ENCODE measurements at regions not wholly inside any gene's neighbourhood (a gene's known extent, or its start where the extent isn't known, plus 50 kb on each side); places are given as distances from the start of the nearest gene placed in this dataset.

GRCh38 chr2:14231391-14231898 is 401.1 kb upstream of the LRATD1 start:
- H3K4me3 Mint-ChIP-seq (ENCODE audit: low read depth), result no peak overlapping the region
- H3K9me3 Mint-ChIP-seq, result peaks cover 7% of the 10 kb centered on the region
- H3K36me3 Mint-ChIP-seq (ENCODE audit: low read depth), result no peaks in the 10 kb centered on the region
- intact Hi-C loops (cut with micrococcal nuclease), result no loop called here
- no peak overlapping the region for H3K27ac Mint-ChIP-seq
- H3K27me3 Mint-ChIP-seq (ENCODE audit: low read depth), result no peaks in the 10 kb centered on the region
- DNase-seq (ENCODE audit: low spot score), result no peak
- no peaks in the 10 kb centered on the region for H3K4me1 Mint-ChIP-seq (ENCODE audit: low read depth)

- Mint-ChIP-seq H3K36me3 (ENCODE audit: low read depth) (no peaks in the 10 kb centered on the region), H3K9me3 (no peaks in the 10 kb centered on the region), H3K27me3 (ENCODE audit: low read depth) (no peaks in the 10 kb centered on the region), H3K4me3 (ENCODE audit: low read depth) (no peak overlapping the region), H3K27ac (no peak overlapping the region), H3K4me1 (ENCODE audit: low read depth) (no peaks in the 10 kb centered on the region)
- no peak for DNase-seq (ENCODE audit: low spot score)
- intact Hi-C loops (cut with micrococcal nuclease), result no loop called here
Measured at GRCh38 chr2:14232217-14232616, 400.3 kb upstream of the LRATD1 start.

- Mint-ChIP-seq H3K36me3 (ENCODE audit: low read depth) (no peaks in the 10 kb centered on the region), H3K4me1 (ENCODE audit: low read depth) (no peaks in the 10 kb centered on the region), H3K9me3 (no peaks in the 10 kb centered on the region), H3K27ac (no peak overlapping the region), H3K27me3 (ENCODE audit: low read depth) (no peaks in the 10 kb centered on the region), H3K4me3 (ENCODE audit: low read depth) (no peak overlapping the region)
- intact Hi-C loops (cut with micrococcal nuclease), result no loop called here
- DNase-seq (ENCODE audit: low spot score), result no peak
Measured at GRCh38 chr2:14234911-14235310, 397.6 kb upstream of the LRATD1 start.

GRCh38 chr2:14235667-14236066 is 396.9 kb upstream of the LRATD1 start:
- intact Hi-C loops (cut with micrococcal nuclease), result no loop called here
- no peak for DNase-seq (ENCODE audit: low spot score)
- Mint-ChIP-seq H3K27me3 (ENCODE audit: low read depth) (no peaks in the 10 kb centered on the region), H3K4me1 (ENCODE audit: low read depth) (no peaks in the 10 kb centered on the region), H3K27ac (no peak overlapping the region), H3K4me3 (ENCODE audit: low read depth) (no peak overlapping the region), H3K36me3 (ENCODE audit: low read depth) (no peaks in the 10 kb centered on the region), H3K9me3 (no peaks in the 10 kb centered on the region)

- no peak overlapping the region for H3K27ac Mint-ChIP-seq
Measured at GRCh38 chr2:14237902-14238301, 394.6 kb upstream of the LRATD1 start.

GRCh38 chr2:14239605-14240004 is 392.9 kb upstream of the LRATD1 start:
- Mint-ChIP-seq H3K27ac (no peak overlapping the region), H3K36me3 (ENCODE audit: low read depth) (no peaks in the 10 kb centered on the region), H3K9me3 (peaks cover 5% of the 10 kb centered on the region), H3K4me1 (ENCODE audit: low read depth) (no peaks in the 10 kb centered on the region), H3K27me3 (ENCODE audit: low read depth) (no peaks in the 10 kb centered on the region), H3K4me3 (ENCODE audit: low read depth) (no peak overlapping the region)
- DNase-seq (ENCODE audit: low spot score), result no peak
- intact Hi-C loops (cut with micrococcal nuclease), result no loop called here

More at GRCh38 chr2:14237902-14238301, 394.6 kb upstream of the LRATD1 start:
- Mint-ChIP-seq H3K27me3 (ENCODE audit: low read depth) (no peaks in the 10 kb centered on the region), H3K4me1 (ENCODE audit: low read depth) (no peaks in the 10 kb centered on the region), H3K36me3 (ENCODE audit: low read depth) (no peaks in the 10 kb centered on the region), H3K9me3 (peaks cover 5% of the 10 kb centered on the region), H3K4me3 (ENCODE audit: low read depth) (no peak overlapping the region)
- intact Hi-C loops (cut with micrococcal nuclease), result no loop called here
- no peak for DNase-seq (ENCODE audit: low spot score)

GRCh38 chr2:14240868-14241267 is 391.6 kb upstream of the LRATD1 start:
- Mint-ChIP-seq H3K4me3 (ENCODE audit: low read depth) (no peak overlapping the region), H3K27me3 (ENCODE audit: low read depth) (no peaks in the 10 kb centered on the region), H3K36me3 (ENCODE audit: low read depth) (no peaks in the 10 kb centered on the region), H3K27ac (no peak overlapping the region), H3K4me1 (ENCODE audit: low read depth) (no peaks in the 10 kb centered on the region), H3K9me3 (peaks cover 6% of the 10 kb centered on the region)
- DNase-seq (ENCODE audit: low spot score), result no peak
- intact Hi-C loops (cut with micrococcal nuclease), result no loop called here

GRCh38 chr2:14245901-14246300 is 386.6 kb upstream of the LRATD1 start:
- Mint-ChIP-seq H3K27ac (no peak overlapping the region), H3K9me3 (peaks cover 8% of the 10 kb centered on the region), H3K36me3 (ENCODE audit: low read depth) (no peaks in the 10 kb centered on the region), H3K4me1 (ENCODE audit: low read depth) (no peaks in the 10 kb centered on the region), H3K27me3 (ENCODE audit: low read depth) (no peaks in the 10 kb centered on the region), H3K4me3 (ENCODE audit: low read depth) (no peak overlapping the region)
- no peak for DNase-seq (ENCODE audit: low spot score)
- intact Hi-C loops (cut with micrococcal nuclease), result no loop called here

- intact Hi-C loops (cut with micrococcal nuclease), result no loop called here
- H3K4me3 Mint-ChIP-seq (ENCODE audit: low read depth), result no peak overlapping the region
- no peaks in the 10 kb centered on the region for H3K36me3 Mint-ChIP-seq (ENCODE audit: low read depth)
- peaks cover 10% of the 10 kb centered on the region for H3K9me3 Mint-ChIP-seq
- H3K4me1 Mint-ChIP-seq (ENCODE audit: low read depth), result no peaks in the 10 kb centered on the region
- DNase-seq (ENCODE audit: low spot score), result no peak
- no peak overlapping the region for H3K27ac Mint-ChIP-seq
- H3K27me3 Mint-ChIP-seq (ENCODE audit: low read depth), result no peaks in the 10 kb centered on the region
Measured at GRCh38 chr2:14255135-14255820, 377.2 kb upstream of the LRATD1 start.

GRCh38 chr2:14256890-14257289 is 375.6 kb upstream of the LRATD1 start:
- Mint-ChIP-seq H3K4me1 (ENCODE audit: low read depth) (no peaks in the 10 kb centered on the region), H3K36me3 (ENCODE audit: low read depth) (no peaks in the 10 kb centered on the region), H3K9me3 (peaks cover 3% of the 10 kb centered on the region), H3K27me3 (ENCODE audit: low read depth) (no peaks in the 10 kb centered on the region), H3K4me3 (ENCODE audit: low read depth) (no peak overlapping the region), H3K27ac (no peak overlapping the region)
- DNase-seq (ENCODE audit: low spot score), result no peak
- intact Hi-C loops (cut with micrococcal nuclease), result no loop called here

- no peak overlapping the region for H3K27ac Mint-ChIP-seq
- no peaks in the 10 kb centered on the region for H3K4me1 Mint-ChIP-seq (ENCODE audit: low read depth)
- no peak for DNase-seq (ENCODE audit: low spot score)
- H3K36me3 Mint-ChIP-seq (ENCODE audit: low read depth), result no peaks in the 10 kb centered on the region
- peaks cover 8% of the 10 kb centered on the region for H3K9me3 Mint-ChIP-seq
- intact Hi-C loops (cut with micrococcal nuclease), result no loop called here
- H3K4me3 Mint-ChIP-seq (ENCODE audit: low read depth), result no peak overlapping the region
- H3K27me3 Mint-ChIP-seq (ENCODE audit: low read depth), result no peaks in the 10 kb centered on the region
Measured at GRCh38 chr2:14257801-14258507, 374.6 kb upstream of the LRATD1 start.

GRCh38 chr2:14261771-14262170 is 370.7 kb upstream of the LRATD1 start:
- no peak overlapping the region for H3K4me3 Mint-ChIP-seq (ENCODE audit: low read depth)
- intact Hi-C loops (cut with micrococcal nuclease), result no loop called here
- no peaks in the 10 kb centered on the region for H3K27me3 Mint-ChIP-seq (ENCODE audit: low read depth)
- peaks cover 15% of the 10 kb centered on the region for H3K9me3 Mint-ChIP-seq
- H3K27ac Mint-ChIP-seq, result no peak overlapping the region
- DNase-seq (ENCODE audit: low spot score), result no peak
- H3K4me1 Mint-ChIP-seq (ENCODE audit: low read depth), result no peaks in the 10 kb centered on the region
- no peaks in the 10 kb centered on the region for H3K36me3 Mint-ChIP-seq (ENCODE audit: low read depth)

GRCh38 chr2:14263053-14263452 is 369.5 kb upstream of the LRATD1 start:
- H3K4me1 Mint-ChIP-seq (ENCODE audit: low read depth), result no peaks in the 10 kb centered on the region
- H3K27me3 Mint-ChIP-seq (ENCODE audit: low read depth), result no peaks in the 10 kb centered on the region
- intact Hi-C loops (cut with micrococcal nuclease), result no loop called here
- peaks cover 15% of the 10 kb centered on the region for H3K9me3 Mint-ChIP-seq
- H3K27ac Mint-ChIP-seq, result no peak overlapping the region
- no peaks in the 10 kb centered on the region for H3K36me3 Mint-ChIP-seq (ENCODE audit: low read depth)
- no peak overlapping the region for H3K4me3 Mint-ChIP-seq (ENCODE audit: low read depth)
- no peak for DNase-seq (ENCODE audit: low spot score)
